IMR-90 (cell line): ENCODE measurements at regions not wholly inside any gene's neighbourhood (a gene's known extent, or its start where the extent isn't known, plus 50 kb on each side); places are given as distances from the start of the nearest gene placed in this dataset.

ENCODE experiments used
- ATAC-seq: fragments of 200-7000 bp; cut with Tn5 transposase; 2 replicates; pipeline ENCODE4 v1.9.1; 2020; ENCODE audit warnings: low read depth, mild to moderate bottlenecking, moderate library complexity
- BruUV-seq: library from RNA; stranded (reverse); fragments of 400-500 nt; replicated peaks from 2 replicates; lab custom pipeline; 2021; lab: Mats Ljungman, UMichigan
- CTCF ChIA-PET: fragments of 300-600 bp; formaldehyde crosslinking; extraction: SDS; loops from one replicate; lab custom pipeline; 2021; ENCODE audit warnings: antibody characterized with exemption; lab: Yijun Ruan, JAX
- POLR2A ChIA-PET: fragments of 300-600 bp; sonication (Branson Sonifier 250); formaldehyde crosslinking; loops from one replicate; lab custom pipeline; 2022; ENCODE audit warnings: antibody characterized with exemption; ENCODE audit not compliant: unreplicated experiment; lab: Charles Lee
- DNase-seq: peaks from one replicate; pipeline ENCODE4 v3.0.0; 2013
- H2AFZ ChIP-seq: replicated peaks from 2 replicates; pipeline ENCODE3; 2013; ENCODE audit warnings: low read length, mild to moderate bottlenecking; ENCODE audit not compliant: poor library complexity
- H2AK5ac ChIP-seq: 2 replicates; pipeline ENCODE4 v1.6.1; 2013; ENCODE audit warnings: low read depth, low read length, inconsistent platforms
- H2AK9ac ChIP-seq: replicated peaks from 2 replicates; pipeline ENCODE3; 2013; ENCODE audit warnings: mild to moderate bottlenecking, low read depth, low read length, moderate library complexity; ENCODE audit not compliant: poor library complexity
- H2BK120ac ChIP-seq: 2 replicates; pipeline ENCODE4 v1.6.1; 2013; ENCODE audit warnings: low read depth, low read length, inconsistent platforms
- H2BK15ac ChIP-seq: 3 replicates; pipeline ENCODE4 v1.6.1; 2013; ENCODE audit warnings: low read depth, low read length, inconsistent platforms
- H2BK20ac ChIP-seq: 2 replicates; pipeline ENCODE4 v1.6.1; 2013; ENCODE audit warnings: low read depth, mild to moderate bottlenecking, inconsistent platforms, low read length, moderate library complexity
- H2BK5ac ChIP-seq: 2 replicates; pipeline ENCODE4 v1.6.1; 2013; ENCODE audit warnings: mild to moderate bottlenecking, low read depth, low read length, inconsistent platforms; ENCODE audit not compliant: poor library complexity, severe bottlenecking
- H3K14ac ChIP-seq: replicated peaks from 2 replicates; pipeline ENCODE4 v1.6.1; 2013; ENCODE audit warnings: low read depth, low read length, inconsistent platforms
- H3K18ac ChIP-seq: 2 replicates; pipeline ENCODE4 v1.6.1; 2013; ENCODE audit warnings: low read depth, low read length, control low read depth
- H3K23ac ChIP-seq: 2 replicates; pipeline ENCODE4 v1.6.1; 2013; ENCODE audit warnings: low read depth, low read length, inconsistent platforms
- H3K27ac ChIP-seq: 2 replicates; pipeline ENCODE4 v1.5.1; 2013; ENCODE audit warnings: mild to moderate bottlenecking, control low read depth, low read length; ENCODE audit not compliant: insufficient read depth
- H3K27me3 ChIP-seq: 2 replicates; pipeline ENCODE4 v1.6.1; 2013; ENCODE audit warnings: low read length; ENCODE audit not compliant: control insufficient read depth, insufficient read depth
- H3K36me3 ChIP-seq: 2 replicates; pipeline ENCODE4 v1.6.1; 2013; ENCODE audit warnings: low read length, mixed read lengths; ENCODE audit not compliant: control insufficient read depth, insufficient read depth
- H3K4ac ChIP-seq: 2 replicates; pipeline ENCODE4 v1.6.1; 2013; ENCODE audit warnings: low read depth, low read length, inconsistent platforms
- H3K4me1 ChIP-seq: 2 replicates; pipeline ENCODE4 v1.6.1; 2013; ENCODE audit warnings: low read length, mixed read lengths; ENCODE audit not compliant: control insufficient read depth, insufficient read depth
- H3K4me2 ChIP-seq: 2 replicates; pipeline ENCODE4 v1.6.1; 2013; ENCODE audit warnings: low read depth, mild to moderate bottlenecking, control low read depth, low read length, moderate library complexity
- H3K4me3 ChIP-seq: 2 replicates; pipeline ENCODE4 v1.5.1; 2013; ENCODE audit warnings: low read depth, mild to moderate bottlenecking, control low read depth, low read length, moderate library complexity; ENCODE audit not compliant: insufficient read depth
- H3K56ac ChIP-seq: 2 replicates; pipeline ENCODE4 v1.6.1; 2013; ENCODE audit warnings: low read length, inconsistent platforms; ENCODE audit not compliant: insufficient read depth; ENCODE audit errors: extremely low read depth
- H3K79me1 ChIP-seq, 2 experiments: 2 replicates each; pipeline ENCODE4 v1.6.1; 2013; ENCODE audit warnings: low read length in 2 of 2, inconsistent platforms in 1 of 2, low read depth in 1 of 2
- H3K9ac ChIP-seq: 2 replicates; pipeline ENCODE4 v1.6.1; 2013; ENCODE audit warnings: low read depth, low read length, control low read depth
- H3K9me1 ChIP-seq: 2 replicates; pipeline ENCODE4 v1.6.1; 2013; ENCODE audit warnings: low read length, inconsistent platforms; ENCODE audit not compliant: insufficient read depth
- H3K9me3 ChIP-seq: 2 replicates; pipeline ENCODE4 v1.6.1; 2013; ENCODE audit warnings: low read length; ENCODE audit not compliant: control insufficient read depth, insufficient read depth
- H4K20me1 ChIP-seq: 2 replicates; pipeline ENCODE4 v1.6.1; 2013; ENCODE audit warnings: low read length, inconsistent platforms; ENCODE audit not compliant: insufficient read depth
- H4K5ac ChIP-seq: 2 replicates; pipeline ENCODE4 v1.6.1; 2013; ENCODE audit warnings: mild to moderate bottlenecking, low read depth, low read length, control low read depth
- H4K8ac ChIP-seq, 2 experiments: 2 replicates each; pipeline ENCODE4 v1.6.1; 2013; ENCODE audit warnings: low read depth in 2 of 2, low read length in 2 of 2, control low read depth in 1 of 2, inconsistent platforms in 1 of 2
- H4K91ac ChIP-seq: 2 replicates; pipeline ENCODE4 v1.6.1; 2013; ENCODE audit warnings: low read depth, low read length, inconsistent platforms; ENCODE audit not compliant: insufficient read depth
- CTCF ChIP-seq: conservative IDR thresholded peaks from 2 replicates; pipeline ENCODE4 v1.5.1; 2012; ENCODE audit warnings: mild to moderate bottlenecking, low read depth, low read length, improper control_type of control experiment
- ELK1 ChIP-seq: fragments of 150-350 bp; IDR thresholded peaks from 2 replicates; pipeline ENCODE4 v1.6.1; 2016; ENCODE audit warnings: low read depth, mild to moderate bottlenecking, low read length, moderate library complexity, borderline replicate concordance
- MAZ ChIP-seq: IDR thresholded peaks from 2 replicates; pipeline ENCODE4 v1.6.1; 2012; ENCODE audit warnings: low read depth, mild to moderate bottlenecking, low read length, improper control_type of control experiment, moderate library complexity, borderline replicate concordance
- RAD21 ChIP-seq: IDR thresholded peaks from 2 replicates; pipeline ENCODE4 v1.6.1; 2012; ENCODE audit warnings: low read length, improper control_type of control experiment
- WGBS, 2 experiments: methylation state at CpG; one replicate each; pipeline versions ENCODE4 v1.1.5 to v1.1.7; 2013; ENCODE audit warnings: missing lambda C conversion rate in 2 of 2; ENCODE audit not compliant: insufficient read length in 1 of 2; ENCODE audit errors: extremely low coverage in 2 of 2; 5-methylcytosine and 5-hydroxymethylcytosine counted together
- dilution Hi-C: fragments of 300-500 bp; cut with HindIII; formaldehyde crosslinking; loops from one replicate; pipeline ENCODE4 v1.14.3; 2018; ENCODE audit warnings: low sequenced_read_pairs; ENCODE audit not compliant: unreplicated experiment
- in situ Hi-C: fragments of 300-500 bp; cut with MboI; formaldehyde crosslinking; loops from 3 replicates; pipeline ENCODE4 v1.14.3; 2019; ENCODE audit warnings: low sequenced_read_pairs, inconsistent platforms, mixed read lengths
- intact Hi-C: fragments of 100-400 bp; cut with micrococcal nuclease; formaldehyde crosslinking; loops from 2 replicates; pipeline ENCODE4 v1.10.0; 2022
- TF ChIP-seq, protein P1 (sequence below): fragments of 150-350 bp; IDR thresholded peaks from 2 replicates; pipeline ENCODE4 v1.6.1; 2017; ENCODE audit warnings: mild to moderate bottlenecking, antibody characterized with exemption, low read length, low read depth

DNA sequence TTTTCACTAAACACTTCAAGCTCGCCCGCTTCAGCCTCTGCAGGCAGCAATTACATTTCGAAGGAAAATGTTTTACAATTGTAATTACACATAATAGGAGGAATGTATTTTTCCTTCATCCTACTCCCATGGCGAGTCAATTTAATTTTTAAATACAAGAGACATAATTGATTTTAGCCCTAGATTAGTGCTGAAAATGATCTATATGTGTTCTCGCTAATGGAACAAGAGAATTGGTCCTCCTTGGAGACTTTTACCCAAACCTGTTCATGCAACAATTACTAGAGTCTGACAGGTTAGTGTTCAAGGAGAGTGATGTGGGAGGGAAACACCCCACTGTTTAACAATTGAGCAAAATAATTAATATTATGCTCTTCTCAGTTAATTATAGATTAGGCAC is 509.4 kb upstream of the SETBP1 start:
- H2BK120ac ChIP-seq = no peak overlapping the region
- no peak overlapping the region for H2BK5ac ChIP-seq
- no peak overlapping the region for H3K27ac ChIP-seq
- ATAC-seq (no peak), DNase-seq (no peak)
- H3K4me3 ChIP-seq = no peak overlapping the region
- H3K4me2 ChIP-seq = no peak overlapping the region
- peaks cover 1% of the 10 kb centered on the region; the same call in 1 of the 2 replicates for H3K9me3 ChIP-seq
- in situ Hi-C loops (no loop called here), dilution Hi-C loops (no loop called here), intact Hi-C loops (no loop called here)
- H3K14ac ChIP-seq = no peak overlapping the region
- H2BK20ac ChIP-seq = no peak overlapping the region
- H4K91ac ChIP-seq = no peak overlapping the region
- no peak overlapping the region for H3K56ac ChIP-seq
- TF ChIP-seq ELK1 = no peak
- no peak for TF ChIP-seq RAD21
- no peak for TF ChIP-seq MAZ
- no peak for TF ChIP-seq CTCF
- TF ChIP-seq, protein P1, sequence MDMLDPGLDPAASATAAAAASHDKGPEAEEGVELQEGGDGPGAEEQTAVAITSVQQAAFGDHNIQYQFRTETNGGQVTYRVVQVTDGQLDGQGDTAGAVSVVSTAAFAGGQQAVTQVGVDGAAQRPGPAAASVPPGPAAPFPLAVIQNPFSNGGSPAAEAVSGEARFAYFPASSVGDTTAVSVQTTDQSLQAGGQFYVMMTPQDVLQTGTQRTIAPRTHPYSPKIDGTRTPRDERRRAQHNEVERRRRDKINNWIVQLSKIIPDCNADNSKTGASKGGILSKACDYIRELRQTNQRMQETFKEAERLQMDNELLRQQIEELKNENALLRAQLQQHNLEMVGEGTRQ = no peak
- H3K79me1 ChIP-seq = no peaks in the 10 kb centered on the region
- H3K27me3 ChIP-seq = no peaks in the 10 kb centered on the region
- ChIA-PET CTCF (interaction anchor here (1.0 kb wide), 1 partner anchor 12 kb away, joined by 3 read pairs; no protein-coding TSS in a partner anchor), POLR2A (no interaction called here)
- no peaks in the 10 kb centered on the region for H3K36me3 ChIP-seq
- no CpG with 5 or more reads among the region's 5 CpGs for WGBS, 2 experiments
- no TSS peak for BruUV-seq
- no peaks in the 10 kb centered on the region for H4K20me1 ChIP-seq
- no peak overlapping the region for H3K9ac ChIP-seq
- H3K9me1 ChIP-seq = no peaks in the 10 kb centered on the region
- H2AFZ ChIP-seq = no peak overlapping the region
- H4K5ac ChIP-seq = no peak overlapping the region
- H2BK15ac ChIP-seq = no peak overlapping the region
- no peak overlapping the region for H3K4ac ChIP-seq
- H2AK5ac ChIP-seq = no peak overlapping the region
- no peaks in the 10 kb centered on the region for H3K4me1 ChIP-seq
- H4K8ac ChIP-seq = no peak overlapping the region
- H2AK9ac ChIP-seq = no peak overlapping the region
- no peak overlapping the region for H3K23ac ChIP-seq
- no peak overlapping the region for H3K18ac ChIP-seq
